DOHH2 (cell line): ENCODE measurements at regions not wholly inside any gene's neighbourhood (a gene's known extent, or its start where the extent isn't known, plus 50 kb on each side); places are given as distances from the start of the nearest gene placed in this dataset.

Experiments
- H3F3A ChIP-seq: fragments of 200-600 bp; sonication (generic), shearing (Covaris generic); 2 replicates; pipeline ENCODE4 v1.6.0; 2016; ENCODE audit warnings: antibody characterized with exemption, mild to moderate bottlenecking; ENCODE audit not compliant: control insufficient read depth, insufficient read depth
- H3K27ac ChIP-seq: fragments of 200-600 bp; sonication (generic); 2 replicates; pipeline ENCODE4 v1.5.1; 2014; ENCODE audit warnings: low read depth, mild to moderate bottlenecking, low read length, moderate library complexity
- H3K27me3 ChIP-seq: fragments of 200-600 bp; sonication (generic); 2 replicates; pipeline ENCODE4 v1.6.1; 2014; ENCODE audit warnings: mild to moderate bottlenecking, low read length, mixed read lengths; ENCODE audit not compliant: control insufficient read depth
- H3K36me3 ChIP-seq: fragments of 200-600 bp; sonication (generic); 2 replicates; pipeline ENCODE4 v1.6.1; 2014; ENCODE audit warnings: mild to moderate bottlenecking, low read length, moderate library complexity, mixed read lengths; ENCODE audit not compliant: control insufficient read depth
- H3K4me1 ChIP-seq: fragments of 200-600 bp; sonication (generic); 2 replicates; pipeline ENCODE4 v1.6.1; 2014; ENCODE audit warnings: mild to moderate bottlenecking, low read length, mixed read lengths; ENCODE audit not compliant: control insufficient read depth
- H3K4me2 ChIP-seq: fragments of 200-600 bp; sonication (generic); 2 replicates; pipeline ENCODE4 v1.6.0; 2014; ENCODE audit warnings: mild to moderate bottlenecking, low read length, moderate library complexity
- H3K4me3 ChIP-seq: fragments of 200-600 bp; sonication (generic); 2 replicates; pipeline ENCODE4 v1.5.1; 2014; ENCODE audit warnings: mild to moderate bottlenecking, low read length, mixed read lengths
- H3K79me2 ChIP-seq: fragments of 200-600 bp; sonication (generic); 2 replicates; pipeline ENCODE4 v1.6.1; 2014; ENCODE audit warnings: mild to moderate bottlenecking, low read length, mixed read lengths; ENCODE audit not compliant: control insufficient read depth
- H3K9me2 ChIP-seq: fragments of 200-600 bp; sonication (generic); replicated peaks from 2 replicates; pipeline ENCODE4 v1.6.1; 2014; ENCODE audit warnings: mild to moderate bottlenecking, low read length, mixed read lengths; ENCODE audit not compliant: control insufficient read depth
- H3K9me3 ChIP-seq: fragments of 200-600 bp; sonication (generic); 2 replicates; pipeline ENCODE4 v1.6.1; 2014; ENCODE audit warnings: antibody characterized with exemption, low read length, mixed read lengths; ENCODE audit not compliant: control insufficient read depth, insufficient read depth
- H4K20me1 ChIP-seq: fragments of 200-600 bp; sonication (generic); 2 replicates; pipeline ENCODE4 v1.6.0; 2014; ENCODE audit warnings: low read depth, mild to moderate bottlenecking, antibody characterized with exemption, low read length, moderate library complexity; ENCODE audit not compliant: control insufficient read depth, insufficient read depth
- EZH2phosphoT487 ChIP-seq: fragments of 200-600 bp; sonication (generic); IDR thresholded peaks from 2 replicates; pipeline ENCODE4 v1.6.1; 2017; ENCODE audit warnings: borderline replicate concordance, mild to moderate bottlenecking, antibody characterized with exemption, low read length, moderate library complexity, mixed read lengths
- TF ChIP-seq, protein P1 (sequence below): fragments of 200-600 bp; sonication (generic); IDR thresholded peaks from one replicate; pipeline ENCODE4 v1.5.1; 2014; ENCODE audit warnings: antibody characterized with exemption, mild to moderate bottlenecking, low read depth, low read length; ENCODE audit not compliant: poor library complexity, severe bottlenecking

DNA sequence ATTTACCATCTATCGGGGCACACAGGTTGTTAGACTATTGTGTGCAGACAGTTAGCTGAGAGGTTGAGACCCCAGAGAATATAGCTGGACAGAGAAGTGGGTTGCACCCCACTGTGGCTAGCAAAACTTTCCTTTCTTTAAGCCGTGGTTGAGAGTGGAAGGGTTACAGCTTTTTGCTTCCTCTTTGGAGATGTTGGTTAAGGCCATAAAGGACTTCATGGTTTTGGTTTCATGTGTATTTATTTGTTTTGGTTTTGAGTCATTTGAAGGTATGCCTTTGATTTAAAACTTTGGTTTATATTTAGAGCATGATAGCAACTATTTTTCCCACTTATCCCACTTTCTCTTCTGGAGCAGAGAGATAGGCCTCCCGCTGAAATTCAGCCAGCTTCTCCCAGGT, 274.3 kb upstream of the IL1RAPL1 start:
- TF ChIP-seq, protein P1, sequence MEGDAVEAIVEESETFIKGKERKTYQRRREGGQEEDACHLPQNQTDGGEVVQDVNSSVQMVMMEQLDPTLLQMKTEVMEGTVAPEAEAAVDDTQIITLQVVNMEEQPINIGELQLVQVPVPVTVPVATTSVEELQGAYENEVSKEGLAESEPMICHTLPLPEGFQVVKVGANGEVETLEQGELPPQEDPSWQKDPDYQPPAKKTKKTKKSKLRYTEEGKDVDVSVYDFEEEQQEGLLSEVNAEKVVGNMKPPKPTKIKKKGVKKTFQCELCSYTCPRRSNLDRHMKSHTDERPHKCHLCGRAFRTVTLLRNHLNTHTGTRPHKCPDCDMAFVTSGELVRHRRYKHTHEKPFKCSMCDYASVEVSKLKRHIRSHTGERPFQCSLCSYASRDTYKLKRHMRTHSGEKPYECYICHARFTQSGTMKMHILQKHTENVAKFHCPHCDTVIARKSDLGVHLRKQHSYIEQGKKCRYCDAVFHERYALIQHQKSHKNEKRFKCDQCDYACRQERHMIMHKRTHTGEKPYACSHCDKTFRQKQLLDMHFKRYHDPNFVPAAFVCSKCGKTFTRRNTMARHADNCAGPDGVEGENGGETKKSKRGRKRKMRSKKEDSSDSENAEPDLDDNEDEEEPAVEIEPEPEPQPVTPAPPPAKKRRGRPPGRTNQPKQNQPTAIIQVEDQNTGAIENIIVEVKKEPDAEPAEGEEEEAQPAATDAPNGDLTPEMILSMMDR = no peak
- Histone ChIP-seq H3K4me2 (no peak overlapping the region), H3K27ac (no peak overlapping the region)

DNA sequence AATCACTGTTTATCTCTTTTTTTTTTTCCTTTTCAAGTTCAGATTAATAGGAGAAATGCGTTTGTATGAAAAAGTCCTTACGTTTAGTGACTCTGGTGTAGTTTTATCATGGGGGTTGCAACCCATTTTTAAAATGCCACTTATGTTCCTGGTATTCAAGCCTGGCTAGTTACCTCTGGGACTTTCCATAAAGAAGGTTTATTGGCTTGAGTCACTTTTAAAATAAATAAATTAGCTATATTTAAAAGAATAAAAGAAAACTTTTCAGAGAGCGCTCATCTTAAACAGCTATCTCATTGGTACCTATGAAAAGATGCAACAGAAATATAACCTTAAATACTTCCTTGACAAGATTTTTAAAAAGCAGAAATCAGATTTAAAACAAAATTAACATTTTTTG, 275.0 kb upstream of the IL1RAPL1 start:
- H3K9me3 ChIP-seq = no peaks in the 10 kb centered on the region
- no peak overlapping the region for H3K27ac ChIP-seq
- no peaks in the 10 kb centered on the region for H4K20me1 ChIP-seq
- H3F3A ChIP-seq = no peaks in the 10 kb centered on the region
- no peak for TF ChIP-seq EZH2phosphoT487
- TF ChIP-seq, protein P1 = no peak
- no peaks in the 10 kb centered on the region for H3K79me2 ChIP-seq
- H3K36me3 ChIP-seq = no peaks in the 10 kb centered on the region
- H3K9me2 ChIP-seq = no peaks in the 10 kb centered on the region
- no peaks in the 10 kb centered on the region for H3K4me1 ChIP-seq
- no peak overlapping the region for H3K4me3 ChIP-seq
- H3K4me2 ChIP-seq = no peak overlapping the region
- H3K27me3 ChIP-seq = no peaks in the 10 kb centered on the region

More for the DNA sequence above, 274.3 kb upstream of the IL1RAPL1 start:
- Histone ChIP-seq H3K27me3 (no peaks in the 10 kb centered on the region), H3K4me1 (no peaks in the 10 kb centered on the region), H3K4me3 (no peak overlapping the region), H3F3A (no peaks in the 10 kb centered on the region), H4K20me1 (no peaks in the 10 kb centered on the region), H3K79me2 (no peaks in the 10 kb centered on the region), H3K9me2 (no peaks in the 10 kb centered on the region), H3K36me3 (no peaks in the 10 kb centered on the region), H3K9me3 (no peaks in the 10 kb centered on the region)

DNA sequence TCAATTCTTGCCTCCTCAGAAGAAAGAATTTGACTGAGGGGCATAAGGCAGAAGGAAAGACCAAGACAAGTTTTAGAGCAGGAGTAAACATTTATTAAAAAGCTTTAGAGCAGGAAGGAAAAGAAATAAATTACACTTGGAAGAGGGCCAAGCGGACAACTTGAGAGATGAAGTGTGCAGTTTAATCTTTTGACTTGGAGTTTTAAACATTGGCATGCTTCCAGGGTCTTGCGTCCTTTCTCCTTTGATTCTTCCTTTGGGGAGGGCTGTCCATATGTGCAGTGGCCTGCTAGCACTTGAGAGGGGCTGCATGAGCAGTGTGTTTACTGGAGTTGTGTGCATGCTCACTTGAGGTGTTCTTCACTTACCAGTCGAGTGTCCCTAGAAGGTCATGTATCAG, 275.8 kb upstream of the IL1RAPL1 start:
- H4K20me1 ChIP-seq = no peaks in the 10 kb centered on the region
- no peaks in the 10 kb centered on the region for H3K36me3 ChIP-seq
- no peaks in the 10 kb centered on the region for H3F3A ChIP-seq
- H3K9me2 ChIP-seq = no peaks in the 10 kb centered on the region
- no peak overlapping the region for H3K27ac ChIP-seq
- TF ChIP-seq, protein P1 = no peak
- TF ChIP-seq EZH2phosphoT487 = no peak
- no peak overlapping the region for H3K4me2 ChIP-seq
- no peaks in the 10 kb centered on the region for H3K27me3 ChIP-seq
- H3K79me2 ChIP-seq = no peaks in the 10 kb centered on the region
- H3K9me3 ChIP-seq = no peaks in the 10 kb centered on the region
- H3K4me1 ChIP-seq = no peaks in the 10 kb centered on the region
- H3K4me3 ChIP-seq = no peak overlapping the region

DNA sequence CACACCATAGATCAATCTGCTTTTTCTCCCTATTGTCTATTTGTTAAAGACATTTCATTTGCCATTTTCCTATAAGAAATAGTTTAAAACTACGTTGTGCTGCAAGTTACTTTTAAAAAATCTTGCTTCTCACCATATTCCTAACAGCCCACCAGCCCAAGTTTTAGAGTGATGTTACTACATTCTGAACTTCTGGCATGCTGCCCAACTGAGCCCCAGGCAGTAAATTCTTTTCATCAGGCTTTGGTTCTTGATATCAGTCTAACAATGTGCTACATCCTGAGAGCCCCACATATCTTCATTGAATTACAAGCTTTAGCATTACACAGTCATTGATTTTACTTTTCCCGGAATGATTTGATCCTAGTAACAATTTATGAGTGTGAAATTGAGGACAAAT, 283.8 kb upstream of the IL1RAPL1 start:
- Histone ChIP-seq H4K20me1 (no peaks in the 10 kb centered on the region), H3K27ac (no peak overlapping the region), H3K27me3 (no peaks in the 10 kb centered on the region), H3K9me3 (no peaks in the 10 kb centered on the region), H3K9me2 (no peaks in the 10 kb centered on the region), H3K79me2 (no peaks in the 10 kb centered on the region), H3K4me1 (no peaks in the 10 kb centered on the region), H3K4me3 (no peak overlapping the region), H3K4me2 (no peak overlapping the region), H3K36me3 (no peaks in the 10 kb centered on the region), H3F3A (no peaks in the 10 kb centered on the region)
- no peak for TF ChIP-seq EZH2phosphoT487
- TF ChIP-seq, protein P1 = no peak
